Erythroblast (primary cell): ENCODE measurements at regions not wholly inside any gene's neighbourhood (a gene's known extent, or its start where the extent isn't known, plus 50 kb on each side); places are given as distances from the start of the nearest gene placed in this dataset.

ENCODE experiments used
- GATA1 ChIP-seq: IDR thresholded peaks from 2 replicates; pipeline ENCODE4 v1.6.1; 2011; ENCODE audit warnings: low read depth, mild to moderate bottlenecking, control low read depth, low read length, moderate library complexity
- POLR2A ChIP-seq: IDR thresholded peaks from 2 replicates; pipeline ENCODE4 v1.6.1; 2011; ENCODE audit warnings: mild to moderate bottlenecking, low read length

DNA sequence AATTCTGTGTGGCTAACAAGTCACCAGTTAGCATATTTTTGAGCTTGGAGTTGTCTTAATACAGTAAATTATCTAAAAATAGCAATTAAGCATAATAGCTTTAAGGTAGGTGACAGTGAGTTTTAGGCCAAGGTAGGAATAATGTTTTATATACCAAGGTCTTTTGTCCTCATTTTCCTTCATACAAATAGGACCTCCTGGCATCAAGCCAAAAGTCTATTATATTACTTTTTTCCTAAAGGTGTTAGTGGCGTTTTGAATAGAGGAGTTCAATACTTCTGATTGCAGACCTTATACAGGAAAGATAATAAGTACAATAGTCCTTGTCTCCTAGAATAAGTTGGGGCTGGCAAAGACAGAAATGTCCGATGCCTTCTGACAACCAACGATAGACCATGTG lies 2277.7 kb downstream of the TP53TG3F start:
- TF ChIP-seq POLR2A (no peak), GATA1 (no peak)
